ENCODE measurements at regions not wholly inside any gene's neighbourhood (a gene's known extent, or its start where the extent isn't known, plus 50 kb on each side); places are given as distances from the start of the nearest gene placed in this dataset.

- Histone ChIP-seq H3K27me3 (ENCODE audit: control insufficient read depth, insufficient read depth, low read length) (peaks cover 32% of the 10 kb centered on the region), H4K8ac (ENCODE audit: low read depth in 2 of 2, low read length in 2 of 2) (no peak overlapping the region), H3K79me1 (ENCODE audit: low read depth in 1 of 2, low read length in 2 of 2) (no peaks in the 10 kb centered on the region), H4K20me1 (ENCODE audit: insufficient read depth, low read length) (no peaks in the 10 kb centered on the region), H3K4me1 (ENCODE audit: control insufficient read depth, insufficient read depth, low read length) (no peaks in the 10 kb centered on the region), H3K18ac (ENCODE audit: low read depth, low read length) (no peak overlapping the region), H3K14ac (replicated peaks; ENCODE audit: low read depth, low read length) (no peak overlapping the region), H4K91ac (ENCODE audit: insufficient read depth, low read depth, low read length) (no peak overlapping the region), H2AK5ac (ENCODE audit: low read depth, low read length) (no peak overlapping the region), H3K9ac (ENCODE audit: low read depth, low read length) (no peak overlapping the region), H3K9me3 (ENCODE audit: control insufficient read depth, insufficient read depth, low read length) (peaks cover 13% of the 10 kb centered on the region), H4K5ac (ENCODE audit: low read depth, low read length) (no peak overlapping the region), H3K56ac (ENCODE audit: extremely low read depth, insufficient read depth, low read length) (no peak overlapping the region), H3K4ac (ENCODE audit: low read depth, low read length) (no peak overlapping the region), H3K36me3 (ENCODE audit: control insufficient read depth, insufficient read depth, low read length) (no peaks in the 10 kb centered on the region), H2BK120ac (ENCODE audit: low read depth, low read length) (no peak overlapping the region), H2AK9ac (replicated peaks; ENCODE audit: low read depth, low read length, poor library complexity) (no peak overlapping the region), H2BK15ac (ENCODE audit: low read depth, low read length) (no peak overlapping the region), H2BK5ac (ENCODE audit: low read depth, low read length, poor library complexity, severe bottlenecking) (no peak overlapping the region), H2AFZ (replicated peaks; ENCODE audit: low read length, poor library complexity) (no peak overlapping the region), H2BK20ac (ENCODE audit: low read depth, low read length) (no peak overlapping the region), H3K4me2 (ENCODE audit: low read depth, low read length) (no peak overlapping the region), H3K23ac (ENCODE audit: low read depth, low read length) (no peak overlapping the region), H3K4me3 (ENCODE audit: insufficient read depth, low read depth, low read length) (no peak overlapping the region), H3K9me1 (ENCODE audit: insufficient read depth, low read length) (peaks cover 3% of the 10 kb centered on the region; the same call in 1 of the 2 replicates), H3K27ac (ENCODE audit: insufficient read depth, low read length) (no peak overlapping the region)
- ChIA-PET POLR2A (ENCODE audit: unreplicated experiment) (no interaction called here), CTCF (no interaction called here)
- in situ Hi-C loops (cut with MboI; ENCODE audit: low sequenced_read_pairs) (no loop called here), dilution Hi-C loops (cut with HindIII; ENCODE audit: low sequenced_read_pairs, unreplicated experiment) (no loop called here), intact Hi-C loops (cut with micrococcal nuclease) (no loop called here)
- no TSS peak for BruUV-seq (replicated peaks)
- no peak for TF ChIP-seq RCOR1 (IDR thresholded peaks at IDR 0.05; ENCODE audit: insufficient replicate concordance, low read length)
- TF ChIP-seq NFE2L2 (IDR thresholded peaks at IDR 0.05; ENCODE audit: low read depth, low read length), result no peak
- TF ChIP-seq FOS (IDR thresholded peaks at IDR 0.05; ENCODE audit: low read depth, low read length), result no peak
- no peak for TF ChIP-seq BHLHE40 (IDR thresholded peaks at IDR 0.05; ENCODE audit: low read depth, low read length)
- no peak for TF ChIP-seq MXI1 (IDR thresholded peaks at IDR 0.05; ENCODE audit: borderline replicate concordance, low read depth, low read length)
- no peak for TF ChIP-seq POLR2A (IDR thresholded peaks at IDR 0.05; ENCODE audit: low read depth, low read length)
- no peak for DNase-seq
- WGBS, 2 experiments (ENCODE audit: extremely low coverage in 2 of 2, insufficient read length in 1 of 2), result 66% methylated on average over 6 of the region's 7 CpGs; no CpG with 5 or more reads in 1 of the 2 experiments
- no peak for ATAC-seq (ENCODE audit: low read depth)
These were observed 59.5 kb upstream of the CDKN2AIP start for GRCh38 chr4:183384983-183385382.
